Thoracic aorta (tissue), 2 donors: ENCODE measurements at regions not wholly inside any gene's neighbourhood (a gene's known extent, or its start where the extent isn't known, plus 50 kb on each side); places are given as distances from the start of the nearest gene placed in this dataset.

Experiments
- ATAC-seq: fragments of 150-250 bp; one replicate; pipeline ENCODE4 v1.8.0; 2017; ENCODE audit warnings: low read depth; ENCODE audit not compliant: insufficient number of reproducible peaks, low FRiP score
- DNase-seq: peaks from one replicate; pipeline ENCODE4 v3.0.0-alpha.2; 2020; ENCODE audit warnings: low spot score
- H3K27ac ChIP-seq, 2 donors: fragments of 200-600 bp; sonication (generic); 1 replicate in 1 of 2; 2 replicates in 1 of 2; pipeline ENCODE4 v1.5.1; 2016; ENCODE audit warnings: mild to moderate bottlenecking in 2 of 2, moderate library complexity in 2 of 2
- H3K27me3 ChIP-seq: fragments of 200-600 bp; sonication (generic); replicated peaks from 2 replicates; pipeline ENCODE4 v1.6.0; 2016; ENCODE audit warnings: mild to moderate bottlenecking; ENCODE audit not compliant: insufficient read depth
- H3K36me3 ChIP-seq: fragments of 200-600 bp; sonication (generic); one replicate; pipeline ENCODE4 v1.5.1; 2016
- H3K4me1 ChIP-seq, 2 donors: fragments of 200-600 bp; sonication (generic); 1 replicate in 1 of 2; 2 replicates in 1 of 2; pipeline versions ENCODE4 v1.5.1 to v1.6.0; 2016; ENCODE audit warnings: low read depth in 2 of 2, mild to moderate bottlenecking in 1 of 2; ENCODE audit not compliant: control insufficient read depth in 1 of 2
- H3K4me3 ChIP-seq: fragments of 200-600 bp; sonication (generic); 2 replicates; pipeline ENCODE4 v1.5.1; 2016; ENCODE audit warnings: mild to moderate bottlenecking
- H3K9me3 ChIP-seq: fragments of 200-600 bp; sonication (generic); 2 replicates; pipeline ENCODE4 v1.5.1; 2016
- TF ChIP-seq, protein P1 (sequence below): fragments of 200-600 bp; sonication (generic); IDR thresholded peaks from one replicate; pipeline ENCODE4 v1.5.1; 2019; ENCODE audit warnings: antibody characterized with exemption

DNA sequence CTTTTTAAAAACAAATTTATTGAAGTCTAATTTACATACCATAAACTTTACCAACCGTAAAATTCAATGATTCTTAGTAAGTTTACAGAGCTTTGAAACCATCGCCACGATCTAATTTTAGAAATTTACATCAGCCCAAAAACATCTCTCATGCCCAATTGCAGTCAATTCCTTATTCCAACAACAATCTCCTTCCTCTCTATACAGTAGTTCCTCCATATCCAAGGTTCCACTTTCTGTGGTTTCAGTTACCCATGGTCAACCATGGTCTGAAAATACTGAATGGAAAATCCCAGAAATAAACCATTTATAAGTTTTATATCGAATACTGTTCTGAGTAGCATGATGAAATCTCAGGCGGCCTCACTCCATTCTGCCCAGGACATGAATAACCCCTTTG lies 183.4 kb upstream of the ADCY1 start:
- Histone ChIP-seq H3K4me1 (no peaks in the 10 kb centered on the region), H3K27me3 (no peaks in the 10 kb centered on the region), H3K9me3 (no peaks in the 10 kb centered on the region), H3K4me3 (no peak overlapping the region), H3K27ac (no peak overlapping the region), H3K36me3 (no peaks in the 10 kb centered on the region)
- no peak for ATAC-seq
- DNase-seq = no peak
- TF ChIP-seq, protein P1, sequence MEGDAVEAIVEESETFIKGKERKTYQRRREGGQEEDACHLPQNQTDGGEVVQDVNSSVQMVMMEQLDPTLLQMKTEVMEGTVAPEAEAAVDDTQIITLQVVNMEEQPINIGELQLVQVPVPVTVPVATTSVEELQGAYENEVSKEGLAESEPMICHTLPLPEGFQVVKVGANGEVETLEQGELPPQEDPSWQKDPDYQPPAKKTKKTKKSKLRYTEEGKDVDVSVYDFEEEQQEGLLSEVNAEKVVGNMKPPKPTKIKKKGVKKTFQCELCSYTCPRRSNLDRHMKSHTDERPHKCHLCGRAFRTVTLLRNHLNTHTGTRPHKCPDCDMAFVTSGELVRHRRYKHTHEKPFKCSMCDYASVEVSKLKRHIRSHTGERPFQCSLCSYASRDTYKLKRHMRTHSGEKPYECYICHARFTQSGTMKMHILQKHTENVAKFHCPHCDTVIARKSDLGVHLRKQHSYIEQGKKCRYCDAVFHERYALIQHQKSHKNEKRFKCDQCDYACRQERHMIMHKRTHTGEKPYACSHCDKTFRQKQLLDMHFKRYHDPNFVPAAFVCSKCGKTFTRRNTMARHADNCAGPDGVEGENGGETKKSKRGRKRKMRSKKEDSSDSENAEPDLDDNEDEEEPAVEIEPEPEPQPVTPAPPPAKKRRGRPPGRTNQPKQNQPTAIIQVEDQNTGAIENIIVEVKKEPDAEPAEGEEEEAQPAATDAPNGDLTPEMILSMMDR = no peak

DNA sequence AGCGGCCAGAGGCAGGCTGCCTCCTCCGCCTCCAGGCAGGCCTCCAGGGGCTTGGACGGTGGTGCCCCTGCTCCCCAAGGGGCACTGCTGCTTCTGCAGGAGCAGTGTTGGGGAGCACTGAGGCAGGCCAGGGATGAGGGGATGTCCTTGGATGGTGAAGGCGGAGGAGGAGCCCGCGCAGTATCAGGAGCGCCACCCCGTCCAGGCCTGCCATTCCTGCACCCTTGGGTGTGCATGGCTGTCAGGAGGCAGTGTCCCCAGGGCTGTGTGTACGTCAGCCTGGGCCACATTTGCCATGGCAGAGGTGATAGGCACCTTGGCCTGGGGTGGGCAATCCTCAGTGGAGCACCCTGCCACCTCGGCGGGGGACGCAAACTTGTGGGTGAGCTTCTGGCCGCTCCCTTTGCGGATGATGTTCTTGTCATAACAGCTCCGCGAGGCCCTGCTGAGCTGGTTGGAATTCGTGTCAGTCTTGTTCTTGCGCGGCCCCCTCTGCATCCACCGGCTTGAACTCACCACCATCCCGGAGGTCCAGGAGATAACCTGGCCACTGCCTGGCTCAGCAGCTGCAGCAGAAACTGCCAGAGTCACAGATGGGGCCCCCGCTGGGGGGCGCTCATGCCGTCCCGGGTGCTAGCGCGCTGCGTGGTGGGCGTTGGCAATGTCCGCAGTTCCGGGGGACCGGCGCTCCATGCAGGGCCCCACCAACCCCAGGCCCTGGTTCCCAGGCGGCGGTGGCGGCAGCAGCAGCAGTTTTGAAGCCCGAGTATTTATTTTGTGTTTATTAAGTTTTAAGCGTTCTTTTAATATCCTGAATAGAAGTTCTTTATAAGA lies 182.3 kb upstream of the ADCY1 start:
- Histone ChIP-seq H3K27me3 (no peaks in the 10 kb centered on the region), H3K4me1 (no peaks in the 10 kb centered on the region), H3K36me3 (no peaks in the 10 kb centered on the region), H3K9me3 (no peaks in the 10 kb centered on the region), H3K4me3 (no peak overlapping the region), H3K27ac (no peak overlapping the region)
- ATAC-seq = no peak
- TF ChIP-seq, protein P1 = no peak
- DNase-seq = no peak

- no peaks in the 10 kb centered on the region for H3K4me1 ChIP-seq
- no peaks in the 10 kb centered on the region for H3K36me3 ChIP-seq
- no peaks in the 10 kb centered on the region for H3K9me3 ChIP-seq
- H3K27me3 ChIP-seq = no peaks in the 10 kb centered on the region
- H3K4me3 ChIP-seq = no peak overlapping the region
- DNase-seq = no peak
- no peak for ATAC-seq
- H3K27ac ChIP-seq = no peak overlapping the region
- TF ChIP-seq, protein P1 = no peak
These were observed 180.0 kb upstream of the ADCY1 start for GRCh38 chr7:45394117-45394708.

DNA sequence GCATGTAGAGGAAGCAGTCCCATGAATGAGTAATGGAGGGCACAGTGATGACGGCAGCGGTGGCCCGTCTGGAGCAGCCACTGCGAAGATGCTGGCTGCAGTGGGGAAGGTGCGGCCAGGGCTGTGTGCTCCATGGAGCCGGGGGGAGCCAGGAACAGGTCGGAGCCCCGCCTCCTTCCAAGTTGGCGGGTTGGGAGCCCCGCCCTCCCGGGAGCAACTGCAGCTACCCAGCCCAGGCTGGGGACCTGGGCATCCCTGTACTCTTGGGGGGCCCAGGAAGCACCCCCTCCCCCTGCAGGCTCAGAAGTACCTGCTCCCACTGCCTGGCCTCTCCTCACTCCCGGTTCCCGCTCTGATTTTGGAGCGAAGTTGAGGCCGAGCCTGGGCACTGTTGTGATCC lies 175.1 kb upstream of the ADCY1 start:
- no peak overlapping the region for H3K4me3 ChIP-seq
- H3K36me3 ChIP-seq = no peaks in the 10 kb centered on the region
- DNase-seq (no peak), ATAC-seq (no peak)
- no peaks in the 10 kb centered on the region for H3K4me1 ChIP-seq
- H3K27ac ChIP-seq = no peak overlapping the region
- TF ChIP-seq, protein P1 = no peak
- H3K9me3 ChIP-seq = no peaks in the 10 kb centered on the region
- no peaks in the 10 kb centered on the region for H3K27me3 ChIP-seq

GRCh38 chr7:45400680-45401079 lies 173.5 kb upstream of the ADCY1 start:
- H3K9me3 ChIP-seq = no peaks in the 10 kb centered on the region
- TF ChIP-seq, protein P1 = no peak

More at GRCh38 chr7:45400680-45401079, 173.5 kb upstream of the ADCY1 start:
- no peaks in the 10 kb centered on the region for H3K36me3 ChIP-seq
- DNase-seq = no peak
- H3K4me1 ChIP-seq = no peaks in the 10 kb centered on the region
- H3K4me3 ChIP-seq = no peak overlapping the region
- H3K27ac ChIP-seq = no peak overlapping the region
- no peaks in the 10 kb centered on the region for H3K27me3 ChIP-seq
- no peak for ATAC-seq
